Renal cortex interstitium (tissue), 11 donors: ENCODE measurements at regions not wholly inside any gene's neighbourhood (a gene's known extent, or its start where the extent isn't known, plus 50 kb on each side); places are given as distances from the start of the nearest gene placed in this dataset.
"Not testable (repeated sequence)": the region's sequence is repeated elsewhere in the genome, so short reads cannot be mapped to it uniquely, and the experiment has no call there.

Experiments
- DNase-seq, 11 donors: peaks; one replicate each; pipeline ENCODE4 v3.0.0-alpha.2; 2013; ENCODE audit warnings: low read depth in 9 of 11, low spot score in 4 of 11; ENCODE audit errors: extremely low read depth in 1 of 11

DNA sequence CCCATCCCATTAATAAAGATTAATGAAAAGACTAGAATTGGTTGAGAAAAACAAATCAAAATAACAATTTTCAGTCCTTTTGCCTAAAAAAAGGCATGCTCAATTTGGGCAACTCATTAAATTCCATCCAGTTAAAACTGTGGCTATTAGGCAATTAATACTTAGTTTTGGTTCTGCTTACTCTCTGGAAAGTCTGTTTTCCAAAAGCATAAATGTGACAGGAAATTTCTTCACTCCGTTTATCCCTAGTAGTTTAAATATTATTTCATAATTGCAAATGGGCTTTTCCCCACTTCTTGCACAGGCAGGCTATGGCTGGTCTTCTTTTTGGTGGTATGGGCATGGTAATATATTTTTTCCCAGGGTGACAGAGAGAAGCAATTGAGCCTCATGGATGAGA is 373.3 kb upstream of the KLF4 start:
- no peak for DNase-seq

DNA sequence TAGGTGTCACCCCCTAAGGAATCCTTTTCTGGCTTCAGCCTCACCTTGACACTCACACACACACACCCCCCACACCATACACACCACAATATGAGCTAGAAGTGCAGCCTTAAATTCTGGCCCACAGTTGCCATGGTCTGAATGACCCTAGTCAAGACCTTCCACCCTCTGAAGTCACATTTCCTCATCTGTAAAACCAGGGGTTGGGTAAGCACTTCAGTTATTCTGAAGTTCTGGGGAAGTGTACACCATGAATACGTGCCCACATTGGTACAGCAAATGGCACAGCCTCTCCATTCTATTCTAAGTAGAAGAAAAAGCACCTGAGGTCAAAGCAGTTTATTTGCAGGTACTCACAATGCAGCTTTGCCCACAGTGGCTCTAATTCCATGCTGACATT is 372.8 kb upstream of the KLF4 start:
- no peak for DNase-seq

DNA sequence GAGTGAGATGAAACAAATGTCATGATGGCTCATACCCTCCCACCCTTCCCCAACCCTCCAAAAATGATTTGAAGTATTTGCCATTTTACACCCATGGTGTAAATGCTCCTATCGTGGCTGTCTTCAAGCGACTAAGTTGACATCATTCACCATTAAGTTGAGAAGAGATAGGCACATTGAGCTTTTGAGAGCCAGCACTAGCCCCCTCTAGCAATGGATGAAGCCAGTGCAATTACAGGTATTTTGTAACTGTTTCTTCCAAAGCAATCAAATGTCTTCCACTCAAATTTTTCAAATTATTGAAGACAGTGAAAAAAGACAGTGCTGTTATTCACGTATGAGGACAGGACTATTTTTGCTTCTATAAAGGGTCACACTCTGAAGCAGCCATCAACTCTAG is 371.5 kb upstream of the KLF4 start:
- no peak for DNase-seq

DNA sequence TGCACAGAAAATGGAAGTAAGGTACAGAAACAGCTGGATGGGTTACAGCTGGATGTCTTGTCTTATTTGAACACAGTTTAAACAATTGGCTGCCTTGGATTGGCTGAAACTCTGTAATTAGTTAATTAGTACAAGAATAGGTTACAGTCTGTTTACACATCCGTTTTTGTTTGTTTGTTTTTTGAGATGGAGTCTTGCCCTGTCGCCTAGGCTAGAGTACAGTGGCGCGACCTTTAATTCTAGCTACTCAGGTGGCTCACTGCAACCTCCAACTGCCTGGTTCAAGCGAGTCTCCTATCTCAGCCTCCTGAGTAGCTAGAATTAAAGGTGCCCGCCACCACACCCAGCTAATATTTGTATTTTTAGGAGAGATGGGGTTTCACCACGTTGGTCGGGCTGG is 368.7 kb upstream of the KLF4 start:
- no peak for DNase-seq

DNA sequence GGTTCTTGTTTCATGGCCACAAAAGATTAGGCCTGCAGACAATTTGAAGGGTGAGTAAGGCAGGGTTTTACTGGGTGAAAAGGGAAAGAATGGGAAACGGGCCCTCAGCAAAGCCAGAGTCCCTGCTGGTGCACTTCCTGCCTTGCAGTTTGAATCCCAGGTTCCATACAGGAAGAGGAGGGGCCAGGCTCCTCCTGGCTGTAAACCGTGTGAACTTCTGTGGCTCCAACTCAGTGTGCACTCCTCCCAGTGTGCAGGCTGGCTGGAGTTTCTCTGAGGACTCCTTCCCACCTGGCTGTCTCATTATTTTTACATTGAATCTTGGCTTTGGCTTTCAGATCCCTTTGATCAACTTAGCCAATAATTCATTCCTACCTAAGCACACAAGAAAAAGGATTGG is 367.1 kb upstream of the KLF4 start:
- peak in 1 of 11 donors; percentile 3 for DNase-seq

DNA sequence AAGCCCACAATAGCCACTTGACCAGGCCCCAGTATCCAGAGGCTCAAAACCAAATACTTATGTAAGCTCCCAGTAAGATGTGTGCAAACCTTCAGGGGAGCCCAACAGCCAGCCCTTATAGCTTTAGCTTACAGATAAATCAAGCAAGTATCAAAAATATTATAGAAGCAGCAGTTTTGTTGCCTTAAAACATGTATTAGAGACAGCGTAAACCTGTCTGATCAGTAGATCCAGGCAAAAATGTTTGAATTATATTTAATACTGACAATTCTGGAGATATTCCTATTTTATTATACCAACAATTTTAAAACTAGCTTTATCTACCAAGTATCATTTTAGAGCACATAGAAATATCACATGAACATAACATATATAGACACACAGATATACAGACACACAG is 365.6 kb upstream of the KLF4 start:
- DNase-seq: no peak

DNA sequence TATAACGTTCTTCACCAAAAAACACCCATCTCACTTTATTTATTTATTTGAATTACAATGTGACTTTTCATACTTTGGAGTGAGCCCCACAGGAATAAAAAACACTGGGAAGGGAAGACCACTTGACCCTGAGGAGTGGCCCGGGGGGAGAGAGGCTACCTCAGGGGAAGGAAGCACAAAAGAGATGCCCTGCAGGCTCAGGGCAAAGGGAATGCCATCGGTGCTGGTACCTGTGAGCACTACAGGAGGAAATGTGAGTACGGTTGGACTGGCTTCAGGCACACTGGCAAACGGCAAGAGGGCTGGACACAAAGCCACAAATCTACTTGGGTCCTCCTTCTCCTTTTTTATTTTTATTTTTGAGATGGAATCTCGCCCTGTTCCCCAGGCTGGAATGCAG is 363.9 kb upstream of the KLF4 start:
- no peak for DNase-seq

DNA sequence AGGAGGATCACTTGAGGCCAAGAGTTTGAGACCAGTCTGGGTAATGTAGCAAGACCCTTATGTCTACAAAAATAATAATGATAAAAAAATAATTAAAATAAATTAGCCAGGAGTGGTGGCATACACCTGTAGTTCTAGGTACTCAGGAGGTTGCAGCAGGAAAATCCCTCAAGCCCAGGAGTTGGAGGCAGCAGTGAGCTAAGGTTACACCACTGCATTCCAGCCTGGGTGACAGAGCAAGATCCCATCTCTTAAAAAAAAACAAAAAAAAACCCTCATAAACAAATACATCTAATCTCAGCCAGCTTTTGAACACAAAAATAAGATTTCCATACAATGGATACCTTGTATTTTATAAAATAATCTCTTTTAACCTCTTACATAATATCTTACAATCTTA is 363.3 kb upstream of the KLF4 start:
- no peak for DNase-seq

DNA sequence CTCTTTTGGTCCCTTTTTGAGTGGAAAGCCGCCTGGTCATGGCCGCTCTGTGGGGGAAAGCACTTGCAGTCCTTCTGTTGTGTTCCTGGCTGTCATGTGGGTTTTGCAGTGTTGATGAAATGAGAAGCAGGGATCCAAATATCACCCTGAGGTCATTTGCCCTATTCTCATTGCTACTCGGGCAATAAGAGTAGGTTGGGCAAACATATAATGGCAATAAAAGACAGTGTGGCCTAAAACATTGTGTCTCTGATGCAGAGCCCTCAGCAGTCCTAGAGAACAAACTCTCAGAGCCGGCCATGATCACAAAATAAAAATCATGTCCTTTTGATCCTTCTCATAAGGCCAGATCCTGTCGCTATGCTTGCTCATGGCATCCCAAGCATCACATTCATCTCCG is 361.1 kb upstream of the KLF4 start:
- no peak for DNase-seq

DNA sequence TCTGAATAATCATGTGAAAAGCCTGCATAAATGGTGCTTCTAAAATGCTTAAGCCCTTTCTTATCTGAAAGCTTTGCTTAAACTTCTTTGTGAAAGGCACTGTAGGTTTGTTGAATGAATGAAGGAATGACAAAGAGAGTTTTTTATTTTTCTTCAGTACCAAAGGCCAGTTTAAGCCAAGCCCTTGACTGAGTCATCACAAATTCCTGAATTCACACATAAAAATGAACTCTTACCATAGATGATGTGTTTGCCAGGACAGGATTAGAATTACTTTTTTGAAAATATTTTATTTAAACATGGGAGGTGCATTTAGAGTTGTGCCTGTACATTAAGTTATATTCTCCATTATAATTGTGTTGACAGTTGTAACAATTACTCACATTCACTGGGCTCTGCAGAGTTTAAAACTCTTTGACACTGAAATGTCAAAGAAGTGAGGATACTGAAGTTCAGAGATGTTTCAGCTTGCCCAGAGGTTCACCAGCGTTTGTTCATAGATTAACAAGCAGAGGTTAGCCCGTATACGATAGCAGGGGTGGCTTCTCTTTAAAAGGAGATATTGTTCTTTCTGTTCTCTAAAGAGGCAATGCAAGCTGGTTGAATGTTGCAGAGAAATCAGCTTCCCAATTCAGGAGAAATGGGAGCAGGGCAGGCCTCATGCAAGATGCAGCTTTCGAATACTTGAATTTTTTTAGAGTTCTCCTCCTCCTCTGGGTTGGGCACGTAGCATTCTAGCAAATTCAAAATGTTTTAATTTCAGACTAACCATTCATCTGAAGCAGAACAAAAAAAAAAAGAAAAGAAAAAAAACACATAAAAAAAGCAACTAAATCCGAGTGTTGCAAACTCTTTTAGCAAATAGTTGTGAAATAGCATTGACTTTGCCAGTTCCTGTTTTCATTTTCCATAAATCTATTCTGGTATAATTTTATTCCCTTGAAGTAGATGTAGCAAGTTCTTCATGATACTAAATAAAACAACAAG is 358.7 kb upstream of the KLF4 start:
- no peak for DNase-seq

DNA sequence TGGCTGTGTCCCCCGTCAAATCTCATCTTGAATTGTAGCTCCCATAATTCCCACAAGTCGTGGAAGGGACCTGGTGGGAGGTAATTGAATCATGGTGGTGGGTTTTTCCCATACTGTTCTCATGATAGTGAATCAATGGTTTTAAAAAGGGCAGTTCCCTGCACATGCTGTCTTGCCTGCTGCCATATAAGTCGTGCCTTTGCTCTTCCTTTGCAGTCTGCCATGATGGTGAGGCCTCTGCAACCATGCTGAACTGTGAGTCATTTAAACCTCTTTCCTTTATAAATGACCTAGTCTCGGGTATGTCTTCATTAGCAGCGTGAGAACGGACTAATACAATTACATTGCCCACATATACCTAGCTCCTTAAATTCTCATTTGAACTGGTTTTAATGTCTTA is 353.0 kb upstream of the KLF4 start:
- DNase-seq: no peak

DNA sequence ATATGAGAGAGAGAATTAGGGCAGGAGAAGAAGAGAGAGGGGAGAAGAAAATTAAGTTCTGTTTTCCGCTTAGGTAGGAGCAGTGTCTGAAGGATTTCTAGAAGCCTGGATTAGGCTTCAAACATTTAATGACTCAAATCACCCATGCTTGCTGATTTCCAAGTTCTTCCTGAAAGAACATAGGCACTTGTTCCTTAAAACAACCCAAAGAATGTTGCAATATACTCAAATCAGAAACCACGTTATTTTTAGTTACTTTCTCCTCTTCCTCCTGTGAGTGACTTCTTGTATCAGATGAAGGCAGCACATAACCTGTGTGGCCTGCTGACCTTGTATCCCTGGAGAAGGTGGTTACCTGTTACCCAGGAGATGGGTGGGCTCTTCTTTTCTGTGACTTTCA is 351.5 kb upstream of the KLF4 start:
- no peak for DNase-seq

DNA sequence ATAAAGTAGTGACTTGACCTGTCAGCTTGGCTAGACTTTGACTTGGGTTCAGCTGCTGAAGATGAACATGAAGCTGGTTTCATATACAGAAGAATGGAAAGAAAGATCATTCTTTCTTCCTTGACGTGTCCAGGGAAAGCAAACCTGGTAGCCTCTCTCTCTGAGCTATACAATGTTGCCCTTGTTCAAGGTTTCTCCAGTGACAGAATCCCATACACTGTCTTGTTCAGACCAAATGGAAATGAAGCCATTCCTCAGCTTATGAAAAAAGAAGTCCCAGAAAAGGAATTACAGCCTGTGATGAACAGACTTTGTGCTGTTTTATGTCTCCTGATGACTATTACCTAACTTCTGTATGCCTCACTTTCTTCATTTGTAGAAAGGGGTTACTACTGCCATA is 349.8 kb upstream of the KLF4 start:
- DNase-seq: no peak

DNA sequence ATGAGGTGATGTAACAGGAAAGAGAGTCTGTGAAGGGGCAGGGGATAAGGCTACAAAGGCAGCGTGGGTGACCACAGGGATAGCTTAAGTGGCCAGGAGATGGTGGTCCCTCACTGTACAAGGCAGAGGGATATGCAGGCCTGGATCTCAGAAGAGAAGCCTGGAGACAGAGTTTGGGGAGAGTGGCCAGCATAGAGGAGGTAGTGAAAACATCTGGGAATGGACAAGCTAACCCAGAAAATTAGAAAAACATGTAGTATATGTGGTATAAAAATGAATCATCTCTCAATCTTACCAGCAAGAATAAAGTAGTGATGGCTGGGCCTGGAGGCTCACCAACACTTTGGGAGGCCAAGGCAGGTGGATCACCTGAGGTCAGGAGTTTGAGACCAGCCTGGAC is 349.2 kb upstream of the KLF4 start:
- DNase-seq: no peak

DNA sequence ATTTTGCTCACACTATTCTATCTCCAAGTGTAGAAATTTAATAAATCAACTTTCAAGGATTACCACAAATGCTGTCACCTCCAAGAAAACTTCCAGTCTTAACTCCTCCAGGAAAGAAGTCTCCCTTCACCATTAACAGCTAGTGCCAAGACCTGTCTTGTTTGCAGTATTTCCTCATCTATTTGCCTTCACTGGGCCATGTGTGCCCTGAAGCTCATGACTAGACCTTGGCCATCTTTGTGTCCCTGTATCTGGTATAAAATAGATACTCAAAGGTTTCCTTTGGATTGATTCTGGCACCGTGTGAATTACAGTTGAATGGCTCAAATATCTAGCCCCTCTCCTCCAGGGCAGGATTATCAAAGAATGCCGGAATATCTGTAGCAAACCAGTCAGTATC is 346.7 kb upstream of the KLF4 start:
- no peak for DNase-seq

DNA sequence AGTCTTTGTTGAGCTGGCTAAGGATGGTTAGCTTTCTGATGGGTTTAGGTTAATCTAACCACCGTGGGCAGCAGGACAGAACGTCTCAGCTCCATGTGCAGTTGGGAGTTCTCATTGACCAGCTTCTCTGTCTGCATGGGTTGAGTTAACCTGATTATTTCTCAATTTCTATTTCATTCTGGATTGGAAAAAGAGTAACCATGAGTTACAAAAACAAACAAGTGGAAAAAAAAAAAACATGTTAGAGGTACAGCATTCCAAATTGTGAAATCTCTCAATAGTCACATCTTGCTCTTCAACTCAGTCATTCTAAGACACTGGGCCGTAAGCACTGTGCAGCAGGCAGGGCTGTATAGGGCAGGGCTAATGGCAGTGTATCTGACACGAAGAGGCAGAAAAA is 343.7 kb upstream of the KLF4 start:
- no peak for DNase-seq

DNA sequence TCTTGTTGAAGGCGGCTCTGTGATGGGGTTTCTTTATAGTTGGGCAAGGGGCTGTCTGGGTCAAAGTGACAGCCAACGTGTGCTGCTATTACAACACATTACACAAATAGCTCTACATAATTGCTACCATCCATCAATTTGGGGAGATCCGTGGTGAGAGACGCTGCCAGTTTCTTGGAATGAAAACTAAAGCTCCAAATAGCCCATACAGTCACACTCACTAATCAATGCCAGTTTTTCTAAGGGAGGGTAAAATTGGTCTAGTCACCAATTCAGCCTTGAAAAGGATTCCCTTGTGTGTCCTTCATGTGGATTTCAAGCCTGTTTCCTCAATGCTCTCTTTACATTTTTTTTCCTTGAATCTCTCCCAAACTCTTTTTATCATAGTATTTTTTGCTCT is 343.3 kb upstream of the KLF4 start:
- DNase-seq: no peak

DNA sequence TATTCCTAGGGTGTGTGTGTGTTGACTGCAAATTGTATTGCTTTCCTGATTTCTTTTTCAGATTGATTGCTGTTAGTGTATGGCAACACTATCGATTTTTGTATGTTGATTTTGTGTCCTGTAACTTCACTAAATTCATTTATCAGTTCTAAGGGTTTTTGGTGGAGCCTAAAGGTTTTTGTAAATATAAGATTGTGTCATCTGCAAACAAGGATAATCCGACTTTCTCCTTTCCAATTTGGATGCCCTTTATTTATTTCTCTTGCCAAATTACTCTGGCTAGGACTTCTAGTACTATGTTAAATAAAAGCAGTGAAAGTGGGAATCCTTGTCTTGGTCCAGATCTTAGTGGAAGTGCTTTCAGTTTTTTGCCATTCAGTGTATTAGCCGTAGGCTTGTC is 340.9 kb upstream of the KLF4 start:
- DNase-seq: no peak

DNA sequence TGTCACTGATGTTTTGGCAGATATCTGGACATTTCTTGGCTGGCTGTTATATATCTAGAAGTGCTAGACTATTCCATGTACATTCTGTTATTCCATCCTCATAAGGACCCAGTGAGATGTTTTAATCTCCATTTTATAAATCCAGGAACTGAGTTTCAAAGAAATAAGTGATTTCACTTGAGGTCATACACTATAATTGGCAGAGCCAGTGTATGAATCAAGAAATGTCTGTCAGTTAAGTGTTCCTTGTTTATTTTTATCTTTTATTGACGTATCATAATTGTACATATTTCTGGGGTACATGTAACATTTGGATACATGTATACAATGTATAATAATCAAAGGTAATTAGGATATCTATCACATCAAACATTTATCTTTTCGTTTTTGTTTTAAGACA is 338.3 kb upstream of the KLF4 start:
- no peak for DNase-seq

DNA sequence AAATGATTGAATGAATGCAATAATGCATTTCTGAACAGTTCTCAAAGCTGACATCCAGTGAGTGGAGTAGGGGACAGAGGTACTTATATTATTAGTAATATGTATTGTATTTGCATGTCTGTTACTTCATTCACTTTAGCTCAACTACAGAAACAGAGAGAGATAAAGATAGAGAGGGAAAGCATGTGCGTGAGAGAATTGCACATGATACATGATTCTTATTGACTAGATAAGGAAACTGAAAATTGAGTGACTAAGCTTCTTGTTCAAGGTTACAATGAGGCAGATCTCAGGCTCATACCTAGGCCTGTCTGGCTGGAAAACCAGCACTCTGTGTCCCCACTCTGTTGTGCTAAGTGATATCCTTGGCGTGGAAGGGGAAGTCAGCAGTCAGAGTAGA is 337.7 kb upstream of the KLF4 start:
- DNase-seq: no peak

DNA sequence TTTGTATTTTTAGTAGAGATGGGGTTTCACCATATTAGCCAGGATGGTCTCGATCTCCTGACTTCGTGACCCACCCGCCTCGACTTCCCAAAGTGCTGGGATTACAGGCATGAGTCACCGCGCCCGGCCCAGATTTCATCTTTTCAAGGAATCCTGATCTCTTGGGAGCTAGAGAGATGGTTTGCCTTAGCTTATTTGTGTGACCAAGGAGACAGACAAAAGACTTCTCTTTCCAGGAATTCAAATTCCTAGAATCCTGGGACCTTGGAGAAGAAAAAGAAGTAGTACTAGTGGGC is 337.1 kb upstream of the KLF4 start:
- DNase-seq: not testable (repeated sequence)
